NCI-H2029 (cell line): ENCODE measurements at regions not wholly inside any gene's neighbourhood (a gene's known extent, or its start where the extent isn't known, plus 50 kb on each side); places are given as distances from the start of the nearest gene placed in this dataset.

Source experiments
- DNase-seq: peaks from one replicate; lab custom pipeline; 2025; lab: John Stamatoyannopoulos, UW

DNA sequence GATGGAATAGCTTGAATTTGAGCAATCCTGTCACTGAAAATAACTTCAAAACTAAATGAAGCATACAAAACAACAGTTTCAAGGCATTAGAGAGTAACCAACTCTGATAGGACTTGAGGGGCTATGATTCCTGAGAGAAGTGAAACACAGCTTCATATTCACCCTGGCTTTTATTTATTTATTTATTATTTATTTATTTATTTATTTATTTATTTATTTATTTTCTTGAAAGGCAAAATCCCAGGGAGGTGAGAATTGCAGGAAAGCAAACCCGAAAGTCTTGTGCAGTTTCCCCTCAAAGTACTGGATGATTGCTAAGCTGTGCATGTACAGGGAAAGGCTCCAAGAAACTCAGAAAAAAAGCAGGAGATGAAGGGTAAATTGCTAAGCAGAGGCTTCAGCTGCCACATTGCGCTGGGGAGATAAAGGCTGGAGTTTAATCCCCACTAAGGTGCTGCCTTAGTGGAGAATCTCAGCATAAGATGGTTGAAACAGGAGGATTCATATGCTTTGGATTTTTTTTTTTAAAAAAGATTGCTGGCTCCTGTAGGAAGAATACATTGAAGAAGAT is 72.9 kb upstream of the COL24A1 start:
- DNase-seq: no peak

DNA sequence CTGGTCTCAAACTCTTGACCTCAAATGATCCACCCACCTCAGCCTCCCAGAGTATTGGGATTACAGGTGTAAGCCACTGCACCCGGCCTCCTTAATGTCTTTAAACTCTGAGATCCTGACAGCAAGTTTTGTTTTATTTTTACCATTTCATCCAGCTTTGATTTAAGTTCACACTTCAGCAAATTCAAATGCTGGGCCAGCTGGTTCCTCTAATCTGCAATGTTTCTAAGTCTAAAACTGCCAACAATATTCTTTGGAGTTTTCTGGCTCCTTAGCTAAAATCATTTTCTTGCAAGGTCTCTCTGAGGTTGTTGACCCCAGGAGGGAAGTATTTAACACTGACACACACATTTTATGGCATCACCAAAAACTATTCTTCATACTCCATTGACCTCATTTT is 72.0 kb upstream of the COL24A1 start:
- no peak for DNase-seq

DNA sequence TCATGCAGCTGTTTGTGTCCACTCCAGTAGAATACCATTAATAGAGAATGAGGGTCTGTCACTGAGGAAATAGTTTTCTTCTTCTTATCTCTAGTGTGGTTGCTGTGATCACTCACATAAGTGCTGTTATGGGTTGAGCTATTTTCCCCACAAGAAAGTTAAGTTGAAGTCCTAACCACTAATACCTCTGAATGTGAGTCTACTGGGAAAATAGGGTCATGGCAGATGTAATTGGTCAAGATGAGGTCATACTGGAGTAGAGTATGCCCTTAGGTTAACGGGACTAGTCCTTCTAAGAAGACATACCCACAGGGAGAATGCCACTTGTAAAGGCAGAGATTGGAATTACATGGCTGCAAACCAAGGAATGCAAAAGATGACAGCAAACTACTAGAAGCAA is 70.5 kb upstream of the COL24A1 start:
- DNase-seq: no peak

DNA sequence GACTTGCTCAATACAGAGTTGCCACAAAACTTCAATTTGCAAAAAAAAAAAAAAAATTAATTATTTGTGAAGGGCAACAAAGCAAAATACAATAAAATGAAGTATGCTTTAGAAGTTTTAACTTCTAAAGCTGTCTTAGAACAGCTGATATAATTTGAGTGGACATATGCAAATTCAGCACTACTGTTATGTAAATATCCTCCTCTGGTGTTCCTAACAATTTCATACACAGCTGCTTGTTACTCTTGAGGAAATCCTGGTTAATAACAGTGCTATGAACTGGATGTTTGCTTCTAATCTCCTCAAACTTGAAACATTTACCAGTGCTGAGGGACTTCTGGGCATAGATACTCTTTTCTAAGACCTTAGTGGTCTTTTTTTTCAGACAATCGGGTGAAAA is 69.6 kb upstream of the COL24A1 start:
- DNase-seq: no peak

DNA sequence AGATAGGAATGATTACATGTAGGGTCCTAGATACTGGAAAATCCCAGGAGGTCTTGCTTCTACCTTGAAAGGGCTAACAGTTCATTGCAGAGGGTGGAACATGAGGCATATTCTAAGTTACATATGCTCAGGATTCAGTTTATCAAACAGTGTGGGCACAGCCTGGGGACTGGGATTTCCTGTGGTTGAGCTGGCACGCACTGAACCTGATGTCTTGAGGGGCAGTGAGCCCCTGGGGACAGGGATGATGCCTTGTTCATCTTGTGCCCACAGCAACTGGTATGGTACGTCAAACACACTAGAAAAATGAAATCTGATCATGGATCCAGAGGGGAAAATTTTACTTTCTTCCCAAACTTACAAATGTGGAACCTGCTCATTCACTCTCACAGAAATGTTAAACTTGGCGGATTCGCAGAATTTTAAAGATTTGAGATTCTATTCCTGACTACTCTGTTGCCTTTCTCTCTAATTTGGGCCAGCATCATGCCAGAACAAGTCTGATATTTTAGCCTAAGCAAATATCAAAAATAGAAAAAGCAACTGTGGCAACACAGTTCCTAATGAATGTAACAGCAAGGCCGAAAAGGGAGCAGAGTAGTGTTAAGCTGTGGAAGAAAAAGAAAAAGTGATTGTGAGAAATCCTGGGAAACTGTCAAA is 68.2 kb upstream of the COL24A1 start:
- no peak for DNase-seq

DNA sequence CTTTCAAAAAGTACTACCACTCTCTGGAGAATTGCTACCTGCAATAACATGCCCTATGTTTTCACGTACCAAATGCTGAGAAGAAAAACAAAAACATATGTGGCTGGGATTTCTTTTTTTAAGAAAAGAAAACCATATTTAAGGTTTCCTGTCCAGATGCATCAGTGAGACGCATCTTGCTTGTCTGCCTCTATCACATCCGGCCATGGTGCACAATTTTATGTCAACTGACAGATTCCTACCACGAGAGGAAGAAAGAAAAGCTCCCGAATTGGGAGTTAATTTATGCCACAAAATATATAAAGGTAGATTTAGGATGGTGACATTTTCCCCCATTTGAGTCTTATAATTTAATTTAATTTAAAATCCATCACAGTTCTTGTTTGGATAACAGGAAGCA is 62.3 kb upstream of the COL24A1 start:
- DNase-seq: no peak

DNA sequence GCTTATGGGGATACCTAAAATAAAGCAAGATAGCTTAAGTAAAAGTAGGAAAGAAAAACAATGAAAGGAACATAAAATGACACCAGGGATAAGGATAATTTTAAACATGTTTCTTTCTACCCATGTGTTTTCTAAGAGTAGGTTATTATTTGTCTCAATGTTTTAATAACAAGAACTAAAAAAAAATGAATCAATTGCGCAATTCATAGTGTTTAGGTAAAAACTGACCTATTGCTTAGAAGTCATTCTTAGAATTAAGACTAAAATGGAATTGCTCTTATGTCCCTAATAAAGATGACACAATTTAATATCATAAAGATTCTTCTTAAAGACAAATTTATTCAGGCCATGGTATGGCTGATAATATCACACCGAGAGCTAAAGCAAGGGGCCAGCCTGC is 58.0 kb upstream of the COL24A1 start:
- no peak for DNase-seq

DNA sequence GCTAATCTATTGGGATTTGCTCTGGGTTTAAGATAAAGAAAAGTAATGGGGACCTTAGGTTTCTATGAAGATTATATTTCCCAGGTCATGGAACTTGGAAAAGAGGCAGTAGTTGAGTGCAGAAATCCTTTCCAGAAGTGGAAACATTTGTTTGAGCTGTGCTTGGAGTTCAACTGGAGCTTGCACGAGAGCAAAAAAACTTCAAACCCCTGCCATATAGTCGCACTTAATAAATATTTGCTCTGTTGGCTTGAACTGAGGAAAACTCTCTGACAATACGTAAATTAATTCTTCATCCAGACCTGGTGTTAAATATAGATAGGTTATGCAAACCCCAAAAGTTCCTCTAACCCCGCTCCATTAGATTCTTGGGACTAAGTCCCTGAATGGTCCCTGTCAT is 52.8 kb upstream of the COL24A1 start:
- no peak for DNase-seq

DNA sequence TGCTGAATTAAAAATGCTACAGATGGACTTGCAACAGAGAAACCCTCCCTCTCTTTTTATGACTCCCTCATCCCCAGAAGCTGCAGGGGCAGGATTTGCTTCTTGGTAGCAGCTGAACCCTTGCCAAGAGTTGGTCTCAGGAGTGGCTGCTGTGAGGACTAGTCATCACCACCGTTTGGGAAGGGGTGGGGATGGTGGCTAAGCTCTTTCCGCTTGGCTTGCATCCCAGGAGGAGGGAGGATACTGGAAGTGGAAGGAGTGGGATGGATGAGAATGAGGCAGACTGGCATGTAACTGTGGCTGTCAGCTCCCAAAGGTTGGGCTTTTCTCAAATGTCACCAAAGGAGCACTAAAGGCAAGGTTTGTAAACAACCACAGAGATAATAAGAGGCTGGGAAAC is 50.8 kb upstream of the COL24A1 start:
- DNase-seq: peak; percentile 86
